Prostate gland (tissue), 2 donors: ENCODE measurements at regions not wholly inside any gene's neighbourhood (a gene's known extent, or its start where the extent isn't known, plus 50 kb on each side); places are given as distances from the start of the nearest gene placed in this dataset.

Source experiments
- POLR2AphosphoS5 ChIP-seq: sonication (generic); formaldehyde crosslinking; IDR thresholded peaks from one replicate; pipeline ENCODE4 v1.6.1; 2017; ENCODE audit warnings: antibody characterized with exemption
- TF ChIP-seq, protein P1 (sequence below), 4 experiments: fragments of 200-600 bp in 2 of 4; fragments of 450-650 bp in 2 of 4; sonication (generic) in 2 of 4; IDR thresholded peaks; 1 replicate in 3 of 4; 2 replicates in 1 of 4; pipeline ENCODE4 v1.5.1; 2016 to 2019; ENCODE audit warnings: antibody characterized with exemption in 4 of 4, mild to moderate bottlenecking in 2 of 4, moderate library complexity in 2 of 4

GRCh38 chr4:149870008-149870407 is 54.4 kb upstream of the IQCM start:
- TF ChIP-seq POLR2AphosphoS5, result no peak
- TF ChIP-seq, protein P1, sequence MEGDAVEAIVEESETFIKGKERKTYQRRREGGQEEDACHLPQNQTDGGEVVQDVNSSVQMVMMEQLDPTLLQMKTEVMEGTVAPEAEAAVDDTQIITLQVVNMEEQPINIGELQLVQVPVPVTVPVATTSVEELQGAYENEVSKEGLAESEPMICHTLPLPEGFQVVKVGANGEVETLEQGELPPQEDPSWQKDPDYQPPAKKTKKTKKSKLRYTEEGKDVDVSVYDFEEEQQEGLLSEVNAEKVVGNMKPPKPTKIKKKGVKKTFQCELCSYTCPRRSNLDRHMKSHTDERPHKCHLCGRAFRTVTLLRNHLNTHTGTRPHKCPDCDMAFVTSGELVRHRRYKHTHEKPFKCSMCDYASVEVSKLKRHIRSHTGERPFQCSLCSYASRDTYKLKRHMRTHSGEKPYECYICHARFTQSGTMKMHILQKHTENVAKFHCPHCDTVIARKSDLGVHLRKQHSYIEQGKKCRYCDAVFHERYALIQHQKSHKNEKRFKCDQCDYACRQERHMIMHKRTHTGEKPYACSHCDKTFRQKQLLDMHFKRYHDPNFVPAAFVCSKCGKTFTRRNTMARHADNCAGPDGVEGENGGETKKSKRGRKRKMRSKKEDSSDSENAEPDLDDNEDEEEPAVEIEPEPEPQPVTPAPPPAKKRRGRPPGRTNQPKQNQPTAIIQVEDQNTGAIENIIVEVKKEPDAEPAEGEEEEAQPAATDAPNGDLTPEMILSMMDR (IDR thresholded peaks at IDR 0.05), result no peak
